ENCODE measurements at regions not wholly inside any gene's neighbourhood (a gene's known extent, or its start where the extent isn't known, plus 50 kb on each side); places are given as distances from the start of the nearest gene placed in this dataset.
"Not testable (repeated sequence)": the region's sequence is repeated elsewhere in the genome, so short reads cannot be mapped to it uniquely, and the experiment has no call there.

DNA sequence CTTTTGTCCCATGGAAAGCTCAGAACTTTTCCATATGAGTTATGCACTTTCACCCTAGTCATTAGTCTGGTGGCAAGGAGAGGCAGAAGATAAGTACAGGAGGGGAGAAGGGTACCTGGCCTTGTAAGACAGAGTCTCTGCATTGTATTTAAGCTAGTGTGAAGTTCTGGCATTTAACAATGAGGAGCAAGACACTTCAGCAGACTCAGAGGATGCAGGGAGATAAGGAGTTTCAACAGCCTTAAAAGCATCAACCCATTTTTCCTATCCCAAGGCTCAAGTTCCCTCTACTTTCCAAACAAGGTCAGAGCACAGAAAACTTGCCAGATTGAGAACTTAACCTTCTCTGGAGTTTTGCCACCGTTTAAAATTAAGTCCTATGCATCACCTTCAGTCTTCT, 348.2 kb upstream of the VRK2 start:
- no peaks in the 10 kb centered on the region for H3K27me3 ChIP-seq
- no peak overlapping the region for H3K27ac ChIP-seq
- H3K9me3 ChIP-seq: no peaks in the 10 kb centered on the region
- TF ChIP-seq, protein P1, sequence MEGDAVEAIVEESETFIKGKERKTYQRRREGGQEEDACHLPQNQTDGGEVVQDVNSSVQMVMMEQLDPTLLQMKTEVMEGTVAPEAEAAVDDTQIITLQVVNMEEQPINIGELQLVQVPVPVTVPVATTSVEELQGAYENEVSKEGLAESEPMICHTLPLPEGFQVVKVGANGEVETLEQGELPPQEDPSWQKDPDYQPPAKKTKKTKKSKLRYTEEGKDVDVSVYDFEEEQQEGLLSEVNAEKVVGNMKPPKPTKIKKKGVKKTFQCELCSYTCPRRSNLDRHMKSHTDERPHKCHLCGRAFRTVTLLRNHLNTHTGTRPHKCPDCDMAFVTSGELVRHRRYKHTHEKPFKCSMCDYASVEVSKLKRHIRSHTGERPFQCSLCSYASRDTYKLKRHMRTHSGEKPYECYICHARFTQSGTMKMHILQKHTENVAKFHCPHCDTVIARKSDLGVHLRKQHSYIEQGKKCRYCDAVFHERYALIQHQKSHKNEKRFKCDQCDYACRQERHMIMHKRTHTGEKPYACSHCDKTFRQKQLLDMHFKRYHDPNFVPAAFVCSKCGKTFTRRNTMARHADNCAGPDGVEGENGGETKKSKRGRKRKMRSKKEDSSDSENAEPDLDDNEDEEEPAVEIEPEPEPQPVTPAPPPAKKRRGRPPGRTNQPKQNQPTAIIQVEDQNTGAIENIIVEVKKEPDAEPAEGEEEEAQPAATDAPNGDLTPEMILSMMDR (IDR thresholded peaks at IDR 0.05): no peak
- no peak for DNase-seq
- H3K4me1 ChIP-seq: no peaks in the 10 kb centered on the region
- no peaks in the 10 kb centered on the region for H3K36me3 ChIP-seq
- 40 to 56% methylated on average over 1 of the region's 1 CpG for WGBS, 2 donors
- no peak overlapping the region for H3K4me3 ChIP-seq
- intact Hi-C loops (cut with DNase I): no loop called here

GRCh38 chr2:57698935-57699449, 347.6 kb upstream of the VRK2 start:
- Histone ChIP-seq H3K27me3 (no peaks in the 10 kb centered on the region), H3K9me3 (no peaks in the 10 kb centered on the region), H3K4me3 (no peak overlapping the region), H3K27ac (no peak overlapping the region), H3K4me1 (no peaks in the 10 kb centered on the region), H3K36me3 (no peaks in the 10 kb centered on the region)
- intact Hi-C loops (cut with DNase I): no loop called here
- 49 to 56% methylated on average over 2 of the region's 2 CpGs for WGBS, 2 donors
- DNase-seq: no peak
- TF ChIP-seq, protein P1 (IDR thresholded peaks at IDR 0.05): no peak
- no peak for TF ChIP-seq POLR2A (IDR thresholded peaks at IDR 0.05)

DNA sequence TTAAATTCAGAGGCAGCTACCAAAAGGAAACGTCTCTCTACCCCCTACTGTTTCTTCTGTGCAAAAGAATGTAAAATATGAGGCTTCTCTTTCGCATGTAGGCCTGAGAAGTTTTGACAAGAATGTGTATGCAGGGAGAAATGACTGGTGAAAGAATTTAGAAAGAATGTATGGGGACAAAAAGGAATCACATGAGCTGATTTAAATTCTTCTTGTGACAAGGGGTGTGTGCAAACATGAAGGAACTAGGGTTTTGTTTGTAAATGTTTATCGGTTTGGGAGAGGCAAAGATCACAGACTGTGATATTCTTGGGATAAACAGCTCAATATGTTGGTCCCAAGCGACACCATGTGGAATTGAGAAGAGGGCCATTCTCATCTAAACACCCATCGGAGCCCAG, 345.2 kb upstream of the VRK2 start:
- no peaks in the 10 kb centered on the region for H3K9me3 ChIP-seq
- H3K4me3 ChIP-seq: no peak overlapping the region
- H3K27me3 ChIP-seq: no peaks in the 10 kb centered on the region
- H3K4me1 ChIP-seq: no peaks in the 10 kb centered on the region
- no peak for TF ChIP-seq POLR2A (IDR thresholded peaks at IDR 0.05)
- TF ChIP-seq, protein P1 (IDR thresholded peaks at IDR 0.05): no peak
- H3K36me3 ChIP-seq: no peaks in the 10 kb centered on the region
- whole genome bisulfite sequencing, 2 donors: 52 to 57% methylated on average over 5 of the region's 5 CpGs
- H3K27ac ChIP-seq: no peak overlapping the region
- no peak for DNase-seq
- intact Hi-C loops (cut with DNase I): no loop called here

DNA sequence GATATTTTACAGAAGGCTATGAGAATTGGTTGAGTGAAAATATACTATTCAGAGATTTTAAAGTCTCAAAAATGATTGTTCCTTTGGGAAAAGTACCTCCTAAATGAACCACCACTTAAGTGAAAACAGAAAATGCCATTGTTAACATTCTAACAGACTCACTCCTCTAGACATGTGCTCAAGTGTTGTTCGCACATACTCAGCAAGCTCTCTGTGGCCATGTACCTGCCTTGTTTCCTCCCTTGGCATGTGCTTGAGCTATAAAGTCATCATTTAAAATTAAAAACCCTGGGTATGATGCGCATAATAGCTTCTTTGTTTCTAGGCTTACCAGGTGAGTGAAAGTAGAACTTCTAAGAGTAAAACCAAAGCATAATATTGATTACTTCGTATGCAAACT, 343.2 kb upstream of the VRK2 start:
- H3K27me3 ChIP-seq: no peaks in the 10 kb centered on the region
- no peaks in the 10 kb centered on the region for H3K9me3 ChIP-seq
- H3K27ac ChIP-seq: no peak overlapping the region
- TF ChIP-seq, protein P1 (IDR thresholded peaks at IDR 0.05): no peak
- TF ChIP-seq POLR2A (IDR thresholded peaks at IDR 0.05): no peak
- no peaks in the 10 kb centered on the region for H3K36me3 ChIP-seq
- WGBS, 2 donors: 71 to 74% methylated on average over 3 of the region's 3 CpGs
- no peaks in the 10 kb centered on the region for H3K4me1 ChIP-seq
- H3K4me3 ChIP-seq: no peak overlapping the region
- no peak for DNase-seq
- intact Hi-C loops (cut with DNase I): no loop called here

GRCh38 chr2:57707794-57708193, 338.8 kb upstream of the VRK2 start:
- H3K9me3 ChIP-seq; H3K4me1 ChIP-seq; H3K4me3 ChIP-seq; H3K27ac ChIP-seq; DNase-seq; intact Hi-C loops (cut with DNase I); H3K27me3 ChIP-seq; H3K36me3 ChIP-seq: not testable (repeated sequence)
- 77 to 78% methylated on average over 8 of the region's 8 CpGs for WGBS, 2 donors

DNA sequence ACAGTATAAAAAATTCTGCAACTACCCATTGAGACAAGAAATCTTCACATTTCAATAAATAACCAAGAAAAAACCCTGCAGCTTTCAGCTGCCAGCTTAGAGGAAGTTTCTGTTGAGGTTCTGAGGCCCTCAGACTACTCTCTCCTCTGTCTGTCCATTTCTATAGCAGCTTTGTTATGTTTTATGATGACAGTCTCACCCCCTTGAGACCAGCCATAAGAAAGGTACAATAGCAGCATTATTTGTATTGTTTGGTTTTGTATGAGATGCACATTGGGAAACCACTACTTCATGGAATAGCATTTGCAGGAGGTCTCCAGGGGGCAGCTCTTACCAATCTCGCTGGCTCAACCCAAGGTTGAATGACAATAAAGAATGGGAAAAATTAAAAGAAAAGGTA, 334.6 kb upstream of the VRK2 start:
- Histone ChIP-seq H3K27ac (no peak overlapping the region), H3K9me3 (no peaks in the 10 kb centered on the region), H3K36me3 (no peaks in the 10 kb centered on the region), H3K27me3 (no peaks in the 10 kb centered on the region), H3K4me1 (no peaks in the 10 kb centered on the region), H3K4me3 (no peak overlapping the region)
- no peak for DNase-seq
- WGBS, 2 donors: 64 to 80% methylated on average over 1 of the region's 1 CpG
- intact Hi-C loops (cut with DNase I): no loop called here
- TF ChIP-seq, protein P1 (IDR thresholded peaks at IDR 0.05): no peak
- TF ChIP-seq POLR2A (IDR thresholded peaks at IDR 0.05): no peak

All from esophagus squamous epithelium (tissue), 5 donors.